Right lobe of liver (tissue), 4 donors: ENCODE measurements at regions not wholly inside any gene's neighbourhood (a gene's known extent, or its start where the extent isn't known, plus 50 kb on each side); places are given as distances from the start of the nearest gene placed in this dataset.
"Not testable (repeated sequence)": the region's sequence is repeated elsewhere in the genome, so short reads cannot be mapped to it uniquely, and the experiment has no call there.

Experiments
- POLR2A ChIP-seq: fragments of 450-650 bp; IDR thresholded peaks from one replicate; pipeline ENCODE4 v1.6.1; 2017; ENCODE audit warnings: antibody characterized with exemption, mild to moderate bottlenecking
- TF ChIP-seq, protein P1 (sequence below), 4 donors: fragments of 200-600 bp in 3 of 4; fragments of 450-650 bp in 1 of 4; IDR thresholded peaks; one replicate each; pipeline versions ENCODE4 v1.5.1 to v1.8.0; 2016 to 2022; ENCODE audit warnings: antibody characterized with exemption in 4 of 4, mild to moderate bottlenecking in 2 of 4
- donor health status: DM: no; HTN: no; CAD: no.
- donor health status: DM: no; HTN: no; CAD: no.
- donor health status: DM: no; HTN: yes; CAD: no.

DNA sequence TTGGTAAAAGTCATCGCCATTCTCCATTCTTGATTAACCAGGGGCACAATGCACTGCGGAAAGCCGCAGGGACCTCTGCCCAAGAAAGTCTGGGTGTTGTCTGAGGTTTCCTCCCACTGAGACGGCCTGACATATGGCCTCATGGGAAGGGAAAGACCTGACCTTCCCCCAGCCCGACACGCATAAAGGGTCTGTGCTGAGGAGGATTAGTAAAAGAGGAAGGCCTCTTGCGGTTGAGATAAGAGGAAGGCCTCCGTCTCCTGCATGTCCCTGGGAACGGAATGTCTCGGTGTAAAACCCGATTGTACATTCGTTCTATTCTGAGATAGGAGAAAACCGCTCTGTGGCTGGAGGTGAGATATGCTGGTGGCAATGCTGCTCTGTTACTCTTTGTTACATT is 704.3 kb upstream of the NECTIN3 start:
- TF ChIP-seq, protein P1, sequence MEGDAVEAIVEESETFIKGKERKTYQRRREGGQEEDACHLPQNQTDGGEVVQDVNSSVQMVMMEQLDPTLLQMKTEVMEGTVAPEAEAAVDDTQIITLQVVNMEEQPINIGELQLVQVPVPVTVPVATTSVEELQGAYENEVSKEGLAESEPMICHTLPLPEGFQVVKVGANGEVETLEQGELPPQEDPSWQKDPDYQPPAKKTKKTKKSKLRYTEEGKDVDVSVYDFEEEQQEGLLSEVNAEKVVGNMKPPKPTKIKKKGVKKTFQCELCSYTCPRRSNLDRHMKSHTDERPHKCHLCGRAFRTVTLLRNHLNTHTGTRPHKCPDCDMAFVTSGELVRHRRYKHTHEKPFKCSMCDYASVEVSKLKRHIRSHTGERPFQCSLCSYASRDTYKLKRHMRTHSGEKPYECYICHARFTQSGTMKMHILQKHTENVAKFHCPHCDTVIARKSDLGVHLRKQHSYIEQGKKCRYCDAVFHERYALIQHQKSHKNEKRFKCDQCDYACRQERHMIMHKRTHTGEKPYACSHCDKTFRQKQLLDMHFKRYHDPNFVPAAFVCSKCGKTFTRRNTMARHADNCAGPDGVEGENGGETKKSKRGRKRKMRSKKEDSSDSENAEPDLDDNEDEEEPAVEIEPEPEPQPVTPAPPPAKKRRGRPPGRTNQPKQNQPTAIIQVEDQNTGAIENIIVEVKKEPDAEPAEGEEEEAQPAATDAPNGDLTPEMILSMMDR (IDR thresholded peaks at IDR 0.05) = not testable (repeated sequence)
- TF ChIP-seq POLR2A = not testable (repeated sequence)
